BLaER1 (cell line): ENCODE measurements at regions not wholly inside any gene's neighbourhood (a gene's known extent, or its start where the extent isn't known, plus 50 kb on each side); places are given as distances from the start of the nearest gene placed in this dataset.

ENCODE experiments used
- H3K27ac ChIP-seq: shearing (Covaris generic); formaldehyde crosslinking; 2 replicates; pipeline ENCODE4 v1.8.1; 2022
- H3K27me3 ChIP-seq: shearing (Covaris generic); formaldehyde crosslinking; 2 replicates; pipeline ENCODE4 v1.8.1; 2022
- H3K36me3 ChIP-seq: shearing (Covaris generic); formaldehyde crosslinking; 2 replicates; pipeline ENCODE4 v1.8.1; 2022
- H3K4me1 ChIP-seq: shearing (Covaris generic); formaldehyde crosslinking; 2 replicates; pipeline ENCODE4 v1.8.1; 2022
- H3K4me2 ChIP-seq: shearing (Covaris generic); formaldehyde crosslinking; 2 replicates; pipeline ENCODE4 v1.8.1; 2022
- H3K4me3 ChIP-seq: shearing (Covaris generic); formaldehyde crosslinking; 2 replicates; pipeline ENCODE4 v1.8.1; 2022
- H3K9ac ChIP-seq: shearing (Covaris generic); formaldehyde crosslinking; 2 replicates; pipeline ENCODE4 v1.8.1; 2022
- H3K9me3 ChIP-seq: shearing (Covaris generic); formaldehyde crosslinking; 2 replicates; pipeline ENCODE4 v1.8.1; 2022
- H4K20me1 ChIP-seq: shearing (Covaris generic); formaldehyde crosslinking; 2 replicates; pipeline ENCODE4 v1.8.1; 2022
- Cebpa-rat ChIP-seq: shearing (Covaris generic); IDR thresholded peaks from 2 replicates; pipeline ENCODE4 v1.8.1; 2022

GRCh38 chr10:83941189-83941588, 198.1 kb upstream of the GHITM start:
- Histone ChIP-seq H3K4me2 (no peak overlapping the region), H3K36me3 (no peaks in the 10 kb centered on the region), H3K4me3 (no peak overlapping the region), H3K27me3 (no peaks in the 10 kb centered on the region), H3K4me1 (peaks cover 7% of the 10 kb centered on the region; the same call in 1 of the 2 replicates), H3K9ac (no peak overlapping the region), H4K20me1 (no peaks in the 10 kb centered on the region), H3K9me3 (no peaks in the 10 kb centered on the region), H3K27ac (no peak overlapping the region)
- no peak for TF ChIP-seq Cebpa-rat

GRCh38 chr10:83942410-83942809, 196.9 kb upstream of the GHITM start:
- H3K27ac ChIP-seq, result no peak overlapping the region
- H3K4me1 ChIP-seq, result peaks cover 7% of the 10 kb centered on the region; the same call in 1 of the 2 replicates
- H3K27me3 ChIP-seq, result no peaks in the 10 kb centered on the region
- no peaks in the 10 kb centered on the region for H3K36me3 ChIP-seq
- H3K4me3 ChIP-seq, result no peak overlapping the region
- 0 out of 2 replicates have a peak overlapping the region, but pooled peaks have one; percentile 12 for H3K4me2 ChIP-seq
- H3K9me3 ChIP-seq, result no peaks in the 10 kb centered on the region
- no peak for TF ChIP-seq Cebpa-rat
- H4K20me1 ChIP-seq, result no peaks in the 10 kb centered on the region
- H3K9ac ChIP-seq, result no peak overlapping the region

GRCh38 chr10:83943049-83943448, 196.3 kb upstream of the GHITM start:
- H3K4me3 ChIP-seq, result no peak overlapping the region
- peaks cover 7% of the 10 kb centered on the region; the same call in 1 of the 2 replicates for H3K4me1 ChIP-seq
- H3K9me3 ChIP-seq, result no peaks in the 10 kb centered on the region
- H3K4me2 ChIP-seq, result peak overlapping the region; percentile 12; the same call in 1 of the 2 replicates
- H3K36me3 ChIP-seq, result no peaks in the 10 kb centered on the region
- no peak overlapping the region for H3K27ac ChIP-seq
- no peaks in the 10 kb centered on the region for H4K20me1 ChIP-seq
- H3K27me3 ChIP-seq, result no peaks in the 10 kb centered on the region
- H3K9ac ChIP-seq, result no peak overlapping the region
- TF ChIP-seq Cebpa-rat, result no peak

GRCh38 chr10:83943920-83944319, 195.4 kb upstream of the GHITM start:
- H3K4me2 ChIP-seq, result no peak overlapping the region
- TF ChIP-seq Cebpa-rat, result no peak
- H3K27me3 ChIP-seq, result no peaks in the 10 kb centered on the region

GRCh38 chr10:83945982-83946718, 193.2 kb upstream of the GHITM start:
- H4K20me1 ChIP-seq, result no peaks in the 10 kb centered on the region
- no peak overlapping the region for H3K9ac ChIP-seq
- no peaks in the 10 kb centered on the region for H3K36me3 ChIP-seq
- no peak for TF ChIP-seq Cebpa-rat
- no peaks in the 10 kb centered on the region for H3K27me3 ChIP-seq
- no peak overlapping the region for H3K4me3 ChIP-seq
- no peak overlapping the region for H3K27ac ChIP-seq
- no peaks in the 10 kb centered on the region for H3K9me3 ChIP-seq
- no peak overlapping the region for H3K4me2 ChIP-seq
- H3K4me1 ChIP-seq, result peaks cover 7% of the 10 kb centered on the region; the same call in 1 of the 2 replicates

More at GRCh38 chr10:83943920-83944319, 195.4 kb upstream of the GHITM start:
- no peaks in the 10 kb centered on the region for H3K36me3 ChIP-seq
- H3K9ac ChIP-seq, result no peak overlapping the region
- no peaks in the 10 kb centered on the region for H3K9me3 ChIP-seq
- H3K27ac ChIP-seq, result no peak overlapping the region
- H4K20me1 ChIP-seq, result no peaks in the 10 kb centered on the region
- H3K4me1 ChIP-seq, result peaks cover 7% of the 10 kb centered on the region; the same call in 1 of the 2 replicates
- H3K4me3 ChIP-seq, result no peak overlapping the region

GRCh38 chr10:83952314-83952713, 187.0 kb upstream of the GHITM start:
- no peak overlapping the region for H3K4me3 ChIP-seq
- no peak overlapping the region for H3K9ac ChIP-seq
- H3K4me1 ChIP-seq, result peaks cover 18% of the 10 kb centered on the region
- H3K27ac ChIP-seq, result no peak overlapping the region
- H3K9me3 ChIP-seq, result no peaks in the 10 kb centered on the region
- no peaks in the 10 kb centered on the region for H3K27me3 ChIP-seq
- no peaks in the 10 kb centered on the region for H3K36me3 ChIP-seq
- no peak overlapping the region for H3K4me2 ChIP-seq
- H4K20me1 ChIP-seq, result no peaks in the 10 kb centered on the region
- TF ChIP-seq Cebpa-rat, result no peak

- Histone ChIP-seq H3K4me3 (no peak overlapping the region), H3K9me3 (no peaks in the 10 kb centered on the region), H3K36me3 (no peaks in the 10 kb centered on the region), H3K9ac (no peak overlapping the region), H3K4me2 (peak overlapping the region; percentile 62), H3K4me1 (peaks cover 18% of the 10 kb centered on the region), H3K27me3 (no peaks in the 10 kb centered on the region), H3K27ac (peak overlapping the region; percentile 52; the same call in 1 of the 2 replicates), H4K20me1 (no peaks in the 10 kb centered on the region)
- no peak for TF ChIP-seq Cebpa-rat
Measured at GRCh38 chr10:83953589-83953988, 185.7 kb upstream of the GHITM start.

- H3K9me3 ChIP-seq, result no peaks in the 10 kb centered on the region
- TF ChIP-seq Cebpa-rat, result no peak
- H3K4me3 ChIP-seq, result no peak overlapping the region
- no peaks in the 10 kb centered on the region for H4K20me1 ChIP-seq
- no peaks in the 10 kb centered on the region for H3K36me3 ChIP-seq
- peak overlapping the region; percentile 62 for H3K4me2 ChIP-seq
- no peaks in the 10 kb centered on the region for H3K27me3 ChIP-seq
- no peak overlapping the region for H3K9ac ChIP-seq
- peak overlapping the region; percentile 52 for H3K27ac ChIP-seq
- peaks cover 18% of the 10 kb centered on the region for H3K4me1 ChIP-seq
Measured at GRCh38 chr10:83954193-83954799, 185.0 kb upstream of the GHITM start.

- no peaks in the 10 kb centered on the region for H4K20me1 ChIP-seq
- H3K27me3 ChIP-seq, result no peaks in the 10 kb centered on the region
- H3K36me3 ChIP-seq, result no peaks in the 10 kb centered on the region
- H3K9me3 ChIP-seq, result no peaks in the 10 kb centered on the region
- H3K9ac ChIP-seq, result no peak overlapping the region
- peaks cover 18% of the 10 kb centered on the region for H3K4me1 ChIP-seq
- no peak overlapping the region for H3K4me2 ChIP-seq
- no peak for TF ChIP-seq Cebpa-rat
- H3K27ac ChIP-seq, result no peak overlapping the region
- H3K4me3 ChIP-seq, result no peak overlapping the region
Measured at GRCh38 chr10:83955406-83955805, 183.9 kb upstream of the GHITM start.
